Osteoblast (primary cell): ENCODE measurements at regions not wholly inside any gene's neighbourhood (a gene's known extent, or its start where the extent isn't known, plus 50 kb on each side); places are given as distances from the start of the nearest gene placed in this dataset.

ENCODE experiments used
- DNase-seq: peaks from one replicate; pipeline ENCODE4 v3.0.0; 2011; ENCODE audit warnings: low spot score, mixed read lengths; ENCODE audit not compliant: insufficient read length; ENCODE audit errors: missing footprints
- H2AFZ ChIP-seq: 2 replicates; pipeline ENCODE4 v1.6.0; 2011; ENCODE audit warnings: mild to moderate bottlenecking, low read length
- H3K27ac ChIP-seq: 2 replicates; pipeline ENCODE4 v1.5.1; 2011; ENCODE audit warnings: mild to moderate bottlenecking, low read depth, low read length, moderate library complexity
- H3K27me3 ChIP-seq: 2 replicates; pipeline ENCODE4 v1.6.0; 2012; ENCODE audit warnings: mild to moderate bottlenecking, control low read depth, inconsistent platforms, low read length, moderate library complexity; ENCODE audit not compliant: insufficient read depth
- H3K36me3 ChIP-seq: 2 replicates; pipeline ENCODE4 v1.5.1; 2011; ENCODE audit warnings: mild to moderate bottlenecking, low read length, control low read depth, moderate library complexity; ENCODE audit not compliant: insufficient read depth
- H3K4me1 ChIP-seq: 2 replicates; pipeline ENCODE4 v1.5.1; 2011; ENCODE audit warnings: mild to moderate bottlenecking, low read length, control low read depth, moderate library complexity; ENCODE audit not compliant: insufficient read depth
- H3K4me2 ChIP-seq: 2 replicates; pipeline ENCODE4 v1.6.0; 2011; ENCODE audit warnings: mild to moderate bottlenecking, low read length; ENCODE audit not compliant: insufficient read depth
- H3K4me3 ChIP-seq: fragments of 200-600 bp; sonication (generic); 3 replicates; pipeline ENCODE4 v1.5.1; 2012; ENCODE audit warnings: mild to moderate bottlenecking, low read length, inconsistent platforms; ENCODE audit not compliant: insufficient read depth
- H3K79me2 ChIP-seq: 2 replicates; pipeline ENCODE4 v1.6.0; 2012; ENCODE audit warnings: mild to moderate bottlenecking, low read length, control low read depth, inconsistent platforms; ENCODE audit not compliant: insufficient read depth
- H3K9me3 ChIP-seq: 2 replicates; pipeline ENCODE4 v1.5.1; 2011; ENCODE audit warnings: low read depth, low read length, control low read depth
- H4K20me1 ChIP-seq: 2 replicates; pipeline ENCODE4 v1.6.0; 2012; ENCODE audit warnings: mild to moderate bottlenecking, low read length, control low read depth; ENCODE audit not compliant: insufficient read depth
- CTCF ChIP-seq: IDR thresholded peaks from 2 replicates; pipeline ENCODE4 v1.5.1; 2011; ENCODE audit warnings: mild to moderate bottlenecking, low read depth, low read length, moderate library complexity; ENCODE audit errors: extremely low read depth

- H3K4me2 ChIP-seq = no peak overlapping the region
- peaks cover 13% of the 10 kb centered on the region for H3K4me1 ChIP-seq
- H3K4me3 ChIP-seq = no peak overlapping the region
- no peak overlapping the region for H2AFZ ChIP-seq
- peaks cover 7% of the 10 kb centered on the region for H3K27me3 ChIP-seq
- H4K20me1 ChIP-seq = no peaks in the 10 kb centered on the region
- TF ChIP-seq CTCF = no peak
- no peak overlapping the region for H3K27ac ChIP-seq
- peaks cover 2% of the 10 kb centered on the region for H3K9me3 ChIP-seq
- H3K36me3 ChIP-seq = no peaks in the 10 kb centered on the region
- no peaks in the 10 kb centered on the region for H3K79me2 ChIP-seq
- no peak for DNase-seq
Measured at GRCh38 chr5:173672166-173672565, 55.7 kb upstream of the BOD1 start.

GRCh38 chr5:173672891-173673290 is 56.4 kb upstream of the BOD1 start:
- TF ChIP-seq CTCF = no peak
- H3K4me1 ChIP-seq = peaks cover 13% of the 10 kb centered on the region
- no peak overlapping the region for H3K27ac ChIP-seq
- no peak overlapping the region for H3K4me2 ChIP-seq
- no peak for DNase-seq
- no peak overlapping the region for H3K4me3 ChIP-seq
- no peaks in the 10 kb centered on the region for H3K36me3 ChIP-seq
- H3K9me3 ChIP-seq = peaks cover 2% of the 10 kb centered on the region
- H3K79me2 ChIP-seq = no peaks in the 10 kb centered on the region
- H4K20me1 ChIP-seq = no peaks in the 10 kb centered on the region
- H2AFZ ChIP-seq = no peak overlapping the region
- peaks cover 7% of the 10 kb centered on the region for H3K27me3 ChIP-seq

- Histone ChIP-seq H2AFZ (no peak overlapping the region), H3K36me3 (no peaks in the 10 kb centered on the region), H3K27ac (no peak overlapping the region), H3K4me1 (peaks cover 13% of the 10 kb centered on the region), H3K4me2 (no peak overlapping the region), H4K20me1 (no peaks in the 10 kb centered on the region), H3K27me3 (peaks cover 7% of the 10 kb centered on the region), H3K79me2 (no peaks in the 10 kb centered on the region), H3K4me3 (no peak overlapping the region), H3K9me3 (peaks cover 2% of the 10 kb centered on the region)
- no peak for TF ChIP-seq CTCF
- no peak for DNase-seq
Measured at GRCh38 chr5:173673295-173674101, 57.0 kb upstream of the BOD1 start.

GRCh38 chr5:173675287-173675996 is 59.0 kb upstream of the BOD1 start:
- Histone ChIP-seq H3K4me2 (no peak overlapping the region), H3K36me3 (no peaks in the 10 kb centered on the region), H3K27ac (no peak overlapping the region), H3K4me1 (peaks cover 6% of the 10 kb centered on the region), H3K27me3 (peaks cover 7% of the 10 kb centered on the region), H2AFZ (no peak overlapping the region), H4K20me1 (no peaks in the 10 kb centered on the region), H3K9me3 (no peaks in the 10 kb centered on the region), H3K79me2 (no peaks in the 10 kb centered on the region), H3K4me3 (no peak overlapping the region)
- DNase-seq = no peak
- TF ChIP-seq CTCF = no peak
